ENCODE measurements at regions not wholly inside any gene's neighbourhood (a gene's known extent, or its start where the extent isn't known, plus 50 kb on each side); places are given as distances from the start of the nearest gene placed in this dataset.

GRCh38 chr12:67871231-67871630 lies 118.0 kb upstream of the IFNG-AS1 start:
- no peaks in the 10 kb centered on the region for H3K9me3 ChIP-seq (ENCODE audit: insufficient read depth, low read length)
- H3K4me3 ChIP-seq (ENCODE audit: insufficient read depth, low read length, poor library complexity, severe bottlenecking) = no peak overlapping the region
- no peak overlapping the region for H3K27ac ChIP-seq (ENCODE audit: low read depth, low read length)
- no peaks in the 10 kb centered on the region for H3K79me2 ChIP-seq (ENCODE audit: insufficient read depth, low read length)
- H4K20me1 ChIP-seq (ENCODE audit: low read depth, low read length) = no peaks in the 10 kb centered on the region
- no peak overlapping the region for H2AFZ ChIP-seq (ENCODE audit: low read depth, low read length, severe bottlenecking)
- H3F3A ChIP-seq (ENCODE audit: insufficient read depth) = no peaks in the 10 kb centered on the region
- no peak overlapping the region for H3K9ac ChIP-seq (ENCODE audit: low read length)
- TF ChIP-seq EZH2phosphoT487 (conservative IDR thresholded peaks at IDR 0.05; ENCODE audit: low read length) (no peak), CTCF (IDR thresholded peaks at IDR 0.05; ENCODE audit: insufficient read depth, low read length, poor library complexity, severe bottlenecking) (no peak)
- no peaks in the 10 kb centered on the region for H3K9me2 ChIP-seq (replicated peaks; ENCODE audit: insufficient read depth, low read length)
- no peaks in the 10 kb centered on the region for H3K36me3 ChIP-seq (ENCODE audit: low read length)
- H3K4me2 ChIP-seq (ENCODE audit: low read depth, low read length, poor library complexity, severe bottlenecking) = no peak overlapping the region
- H3K27me3 ChIP-seq (ENCODE audit: low read length) = no peaks in the 10 kb centered on the region

- H3K27ac ChIP-seq (ENCODE audit: low read depth, low read length) = no peak overlapping the region
- H3K4me2 ChIP-seq (ENCODE audit: low read depth, low read length, poor library complexity, severe bottlenecking) = peak overlapping the region; percentile 45
- H4K20me1 ChIP-seq (ENCODE audit: low read depth, low read length) = no peaks in the 10 kb centered on the region
- TF ChIP-seq CTCF (IDR thresholded peaks at IDR 0.05; ENCODE audit: insufficient read depth, low read length, poor library complexity, severe bottlenecking) (no peak), EZH2phosphoT487 (conservative IDR thresholded peaks at IDR 0.05; ENCODE audit: low read length) (no peak)
- H3K27me3 ChIP-seq (ENCODE audit: low read length) = no peaks in the 10 kb centered on the region
- peak overlapping the region; percentile 24 for H3K4me3 ChIP-seq (ENCODE audit: insufficient read depth, low read length, poor library complexity, severe bottlenecking)
- H3K36me3 ChIP-seq (ENCODE audit: low read length) = no peaks in the 10 kb centered on the region
- H3F3A ChIP-seq (ENCODE audit: insufficient read depth) = no peaks in the 10 kb centered on the region
- H3K9ac ChIP-seq (ENCODE audit: low read length) = no peak overlapping the region
- H3K79me2 ChIP-seq (ENCODE audit: insufficient read depth, low read length) = no peaks in the 10 kb centered on the region
- H3K9me3 ChIP-seq (ENCODE audit: insufficient read depth, low read length) = no peaks in the 10 kb centered on the region
- H3K9me2 ChIP-seq (replicated peaks; ENCODE audit: insufficient read depth, low read length) = no peaks in the 10 kb centered on the region
- H2AFZ ChIP-seq (ENCODE audit: low read depth, low read length, severe bottlenecking) = peak overlapping the region; percentile 17
Measured at GRCh38 chr12:67873355-67873754, 115.9 kb upstream of the IFNG-AS1 start.

GRCh38 chr12:67876305-67876915 lies 112.8 kb upstream of the IFNG-AS1 start:
- no peaks in the 10 kb centered on the region for H3K9me2 ChIP-seq (replicated peaks; ENCODE audit: insufficient read depth, low read length)
- no peak overlapping the region for H2AFZ ChIP-seq (ENCODE audit: low read depth, low read length, severe bottlenecking)
- H3K27me3 ChIP-seq (ENCODE audit: low read length) = no peaks in the 10 kb centered on the region
- no peaks in the 10 kb centered on the region for H3K9me3 ChIP-seq (ENCODE audit: insufficient read depth, low read length)
- H3K9ac ChIP-seq (ENCODE audit: low read length) = no peak overlapping the region
- H3K79me2 ChIP-seq (ENCODE audit: insufficient read depth, low read length) = no peaks in the 10 kb centered on the region
- H3K4me2 ChIP-seq (ENCODE audit: low read depth, low read length, poor library complexity, severe bottlenecking) = no peak overlapping the region
- H3F3A ChIP-seq (ENCODE audit: insufficient read depth) = no peaks in the 10 kb centered on the region
- H3K4me3 ChIP-seq (ENCODE audit: insufficient read depth, low read length, poor library complexity, severe bottlenecking) = no peak overlapping the region
- no peaks in the 10 kb centered on the region for H3K36me3 ChIP-seq (ENCODE audit: low read length)
- no peaks in the 10 kb centered on the region for H4K20me1 ChIP-seq (ENCODE audit: low read depth, low read length)
- no peak overlapping the region for H3K27ac ChIP-seq (ENCODE audit: low read depth, low read length)
- TF ChIP-seq EZH2phosphoT487 (conservative IDR thresholded peaks at IDR 0.05; ENCODE audit: low read length) = no peak
- no peak for TF ChIP-seq CTCF (IDR thresholded peaks at IDR 0.05; ENCODE audit: insufficient read depth, low read length, poor library complexity, severe bottlenecking)

Data from SU-DHL-6 (cell line).